ENCODE measurements at regions not wholly inside any gene's neighbourhood (a gene's known extent, or its start where the extent isn't known, plus 50 kb on each side); places are given as distances from the start of the nearest gene placed in this dataset.
A peak's percentile ranks its signal among the peaks of the same experiment; 100 is the strongest.
"Not testable (repeated sequence)": the region's sequence is repeated elsewhere in the genome, so short reads cannot be mapped to it uniquely, and the experiment has no call there.

DNA sequence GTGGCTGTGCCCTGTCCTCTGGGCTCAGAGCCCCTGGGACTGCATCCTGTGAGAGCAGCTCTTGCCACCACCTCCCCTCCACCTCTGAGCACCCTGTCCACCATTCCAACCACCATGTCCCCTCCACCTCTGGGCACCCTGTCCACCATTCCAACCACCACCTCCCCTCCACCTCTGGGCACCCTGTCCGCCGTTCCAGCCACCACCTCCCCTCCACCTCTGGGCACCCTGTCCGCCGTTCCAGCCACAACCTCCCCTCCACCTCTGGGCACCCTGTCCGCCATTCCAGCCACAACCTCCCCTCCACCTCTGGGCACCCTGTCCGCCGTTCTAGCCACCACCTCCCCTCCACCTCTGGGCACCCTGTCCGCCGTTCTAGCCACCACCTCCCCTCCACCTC is 313.7 kb upstream of the MYT1L start:
- not testable (repeated sequence) for DNase-seq (ENCODE audit: low read depth, low spot score)

DNA sequence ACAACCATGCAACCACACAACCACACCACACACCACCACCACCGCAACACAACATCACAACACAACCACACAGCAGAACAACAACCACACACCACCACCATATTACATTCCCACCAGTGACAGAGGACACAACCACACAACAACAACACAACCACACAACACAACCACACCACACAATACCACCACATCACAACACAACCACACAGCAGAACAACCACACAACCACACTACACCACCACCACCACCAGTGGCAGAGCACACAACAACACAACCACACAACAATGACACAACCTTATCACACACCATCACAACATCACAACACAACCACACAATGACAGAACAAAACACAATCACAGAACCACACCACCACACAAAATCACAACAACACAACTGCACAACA is 313.0 kb upstream of the MYT1L start:
- no peak for DNase-seq (ENCODE audit: low read depth, low spot score)

DNA sequence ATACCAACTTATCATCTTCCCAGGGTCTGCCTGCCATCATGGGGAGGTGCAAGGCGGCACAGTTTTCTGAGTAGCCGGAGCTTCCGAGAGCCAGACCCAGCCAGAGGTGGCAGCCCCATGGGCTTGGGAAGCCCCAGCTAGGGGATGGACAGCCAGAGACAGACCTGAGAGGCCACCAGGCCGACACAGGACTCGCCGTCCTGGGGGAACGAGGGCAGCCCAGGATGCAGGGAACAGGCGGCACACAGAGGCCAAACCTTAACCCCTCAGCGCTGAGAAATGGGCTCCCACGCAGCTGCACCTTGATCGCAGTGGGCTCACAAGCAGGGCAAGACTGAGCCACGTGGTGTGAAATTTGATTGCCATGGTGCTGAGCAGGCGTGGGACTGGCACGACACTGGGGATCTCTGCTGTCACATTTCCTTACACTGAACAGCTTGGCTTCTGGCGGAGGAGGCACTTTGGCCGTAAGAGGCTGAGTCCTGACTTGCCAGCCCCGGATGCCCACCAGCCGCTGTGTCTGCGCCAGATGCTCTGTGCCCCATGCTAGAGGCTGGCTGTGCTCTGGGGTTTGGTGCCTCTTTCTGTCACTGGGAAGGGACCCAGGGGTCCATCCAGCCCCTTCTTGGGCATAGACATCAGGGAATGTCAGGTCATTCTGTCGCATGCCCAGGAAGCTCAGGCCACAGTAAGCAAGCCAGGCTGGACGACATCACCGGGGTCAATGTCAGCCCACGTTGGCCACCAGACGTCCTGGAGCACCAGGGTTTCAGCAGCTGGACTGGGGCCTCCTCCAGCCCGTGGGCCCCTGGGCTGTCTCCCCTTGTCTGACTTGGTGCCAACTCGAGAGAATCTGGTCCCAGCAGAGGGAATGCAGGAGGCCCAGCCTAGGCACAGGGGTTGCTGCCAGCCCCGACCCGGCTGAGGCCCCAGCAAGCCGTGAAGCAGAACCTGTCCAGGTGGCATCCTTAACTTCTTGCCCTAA is 312.1 kb upstream of the MYT1L start:
- no peak for DNase-seq (ENCODE audit: low read depth, low spot score)

DNA sequence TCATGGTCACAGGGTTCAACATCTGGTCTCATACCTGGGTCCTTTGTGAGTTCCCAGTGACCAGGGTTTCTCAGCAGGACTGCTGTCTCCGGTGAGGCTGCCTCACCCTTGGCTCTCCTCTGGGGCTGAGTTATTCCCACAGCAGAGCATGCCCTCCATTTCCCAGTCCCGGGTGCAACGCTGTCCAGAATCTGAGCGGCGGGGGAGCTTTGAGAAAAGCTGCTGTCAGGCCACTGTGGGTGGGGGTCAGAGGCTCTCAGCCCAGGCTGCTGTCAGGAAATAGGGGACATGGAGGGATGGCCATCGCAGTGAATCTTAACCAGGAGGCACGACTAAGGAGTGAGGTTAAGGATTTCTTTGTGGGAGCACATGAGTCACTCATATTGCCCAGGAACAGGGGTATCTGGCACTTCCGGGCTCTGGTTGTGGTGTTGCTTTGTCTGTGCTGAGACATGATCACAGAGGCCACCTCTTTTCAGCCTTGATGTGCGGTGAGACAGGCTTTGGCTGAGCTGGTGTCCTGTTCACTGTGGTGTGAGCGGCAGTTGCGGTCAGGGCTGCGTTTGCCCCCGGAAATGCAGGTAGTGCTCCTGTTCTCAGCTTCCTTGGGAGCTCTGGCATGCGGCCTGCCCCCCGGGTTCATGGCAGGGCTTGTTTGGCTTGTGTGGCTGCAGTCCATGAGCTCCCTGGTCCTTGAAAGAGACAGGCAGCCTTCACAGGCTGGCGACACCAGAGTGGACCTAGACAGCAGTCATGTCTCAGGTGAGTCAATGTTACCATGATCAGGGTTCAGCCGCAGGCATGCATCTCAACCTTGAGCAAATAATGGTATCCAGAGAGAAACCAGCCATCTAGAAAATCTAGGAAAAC is 310.7 kb upstream of the MYT1L start:
- DNase-seq (ENCODE audit: low read depth, low spot score), result no peak

DNA sequence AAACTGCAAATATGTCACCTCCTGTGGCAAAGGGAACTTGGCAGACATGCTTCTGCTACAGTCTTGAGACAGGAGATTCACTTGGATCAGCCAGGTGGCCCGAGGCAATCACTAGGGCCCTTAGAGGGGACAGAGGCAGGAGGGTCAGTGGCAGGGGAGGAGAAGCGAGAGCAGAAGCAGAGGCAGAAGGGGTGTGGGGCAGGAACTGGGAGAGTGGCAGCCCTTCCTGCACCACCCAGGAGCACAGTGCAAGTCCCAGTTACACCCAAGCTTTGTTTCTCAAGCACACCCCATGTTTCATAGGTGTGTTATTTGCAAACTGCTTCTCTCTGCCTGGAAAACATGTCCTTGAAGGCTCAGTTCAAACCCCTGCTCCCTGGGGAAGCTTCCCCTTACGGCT is 309.7 kb upstream of the MYT1L start:
- DNase-seq (ENCODE audit: low read depth, low spot score), result no peak

DNA sequence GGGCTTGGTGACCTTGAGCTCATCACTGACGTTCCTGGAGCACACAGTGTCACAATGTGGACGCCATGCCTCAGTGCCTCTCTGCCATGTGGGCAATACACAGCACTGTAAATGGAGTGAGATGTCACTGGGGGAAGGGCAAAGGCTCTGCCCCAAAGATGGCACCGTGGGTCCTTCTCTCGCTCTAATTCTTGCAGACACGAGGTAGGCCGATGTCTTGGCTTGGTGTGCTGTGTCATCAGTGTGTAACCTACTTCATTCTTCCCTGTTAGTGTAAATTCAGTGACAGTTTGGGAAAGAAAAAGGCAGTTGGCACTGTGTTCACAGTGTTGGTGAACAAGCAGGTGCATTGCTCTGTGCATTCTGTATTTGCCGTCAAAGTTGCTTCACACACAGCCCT is 309.3 kb upstream of the MYT1L start:
- DNase-seq (ENCODE audit: low read depth, low spot score), result no peak

DNA sequence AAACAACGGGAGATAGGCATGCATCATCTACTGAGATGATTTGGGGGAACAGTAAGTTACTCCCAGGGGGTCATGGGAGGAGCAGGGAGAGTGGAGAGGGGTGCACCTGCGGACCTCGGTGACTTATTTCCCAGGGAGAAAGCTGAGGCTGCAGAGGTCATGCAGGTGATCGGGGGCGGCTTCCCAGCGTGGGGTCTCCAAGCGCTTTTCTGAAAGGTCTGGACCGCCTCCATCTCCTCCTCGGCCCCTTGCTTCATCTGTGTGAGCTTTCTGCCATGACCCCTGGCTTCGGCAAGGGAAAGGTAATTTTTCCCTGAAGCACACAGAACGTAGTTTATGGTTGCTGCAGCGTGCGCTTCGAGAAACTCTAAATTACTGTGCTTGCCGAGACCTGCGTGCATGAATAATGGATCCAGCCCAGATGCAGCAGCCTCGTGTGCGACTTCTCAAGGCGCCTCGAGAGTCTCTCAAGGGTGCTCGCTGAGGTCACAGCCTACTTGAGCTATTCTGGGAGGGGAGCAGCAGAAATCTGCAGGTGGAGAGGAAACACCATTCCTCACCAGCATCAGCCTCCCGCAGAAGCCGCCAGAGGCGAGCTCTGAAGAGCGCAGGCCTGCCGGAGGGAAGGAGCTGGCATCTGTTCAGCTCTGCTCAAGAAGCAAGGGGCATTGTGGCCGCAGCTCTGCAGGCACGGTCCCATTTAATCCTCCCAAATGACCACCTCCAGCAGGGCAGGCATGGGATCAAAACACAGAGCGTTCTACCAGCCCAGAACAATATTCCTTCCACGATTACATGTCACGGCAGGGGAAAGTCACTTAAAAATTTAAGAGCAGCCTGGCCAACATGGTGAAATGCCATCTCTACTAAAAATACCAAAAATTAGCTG is 308.4 kb upstream of the MYT1L start:
- DNase-seq (ENCODE audit: low read depth, low spot score), result no peak

DNA sequence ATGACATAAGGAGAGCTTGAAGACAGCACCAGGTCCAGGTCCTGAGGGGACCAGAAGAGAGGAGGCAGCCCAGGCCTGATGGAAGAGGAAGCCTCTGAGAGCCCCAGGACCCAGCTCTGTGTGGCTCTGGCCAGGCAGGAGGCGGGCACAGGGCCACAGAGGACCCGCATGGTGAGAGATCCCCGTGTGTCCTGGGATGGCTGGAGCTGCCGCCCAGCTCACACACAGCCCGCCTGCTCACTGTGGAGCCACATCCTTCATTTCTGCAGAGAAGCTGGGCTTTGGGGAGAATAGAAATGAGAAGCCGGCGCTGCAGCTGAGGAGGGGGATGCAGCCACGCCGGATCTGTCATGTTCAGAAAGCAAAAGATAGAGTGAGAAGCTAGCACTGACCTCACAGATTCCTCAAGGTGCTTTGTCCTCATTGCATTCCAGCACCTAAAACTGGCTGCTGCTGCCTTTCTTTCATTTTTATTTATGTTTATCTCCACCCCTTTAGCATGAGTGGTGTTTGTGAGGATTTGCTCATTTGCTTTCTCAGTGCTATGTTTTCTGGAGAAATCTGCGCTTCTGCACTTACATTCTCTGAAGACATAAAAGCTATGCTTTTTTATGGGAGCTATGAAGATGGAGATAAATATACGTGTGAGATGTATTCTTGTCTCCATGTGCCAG is 307.6 kb upstream of the MYT1L start:
- DNase-seq (ENCODE audit: low read depth, low spot score), result no peak

DNA sequence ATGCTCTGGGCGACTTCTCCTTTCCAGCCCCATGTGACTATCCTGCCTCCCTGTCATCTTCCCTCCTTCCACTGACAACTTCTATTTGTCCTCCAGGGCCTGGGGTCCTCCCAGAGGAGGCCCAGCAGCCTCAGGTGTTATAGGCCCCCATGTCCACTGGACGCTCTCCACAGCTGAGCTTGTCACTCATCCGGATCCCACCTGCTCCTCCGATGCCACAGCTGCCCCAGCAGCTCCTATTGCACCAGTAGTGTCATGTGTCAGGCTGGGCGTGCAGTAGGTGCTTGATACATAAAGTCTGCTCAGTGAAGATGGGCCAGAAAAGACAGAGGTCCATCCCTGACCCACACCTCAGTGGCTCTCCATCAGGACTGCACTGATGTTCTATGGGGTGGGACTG is 305.7 kb upstream of the MYT1L start:
- DNase-seq (ENCODE audit: low read depth, low spot score), result no peak

DNA sequence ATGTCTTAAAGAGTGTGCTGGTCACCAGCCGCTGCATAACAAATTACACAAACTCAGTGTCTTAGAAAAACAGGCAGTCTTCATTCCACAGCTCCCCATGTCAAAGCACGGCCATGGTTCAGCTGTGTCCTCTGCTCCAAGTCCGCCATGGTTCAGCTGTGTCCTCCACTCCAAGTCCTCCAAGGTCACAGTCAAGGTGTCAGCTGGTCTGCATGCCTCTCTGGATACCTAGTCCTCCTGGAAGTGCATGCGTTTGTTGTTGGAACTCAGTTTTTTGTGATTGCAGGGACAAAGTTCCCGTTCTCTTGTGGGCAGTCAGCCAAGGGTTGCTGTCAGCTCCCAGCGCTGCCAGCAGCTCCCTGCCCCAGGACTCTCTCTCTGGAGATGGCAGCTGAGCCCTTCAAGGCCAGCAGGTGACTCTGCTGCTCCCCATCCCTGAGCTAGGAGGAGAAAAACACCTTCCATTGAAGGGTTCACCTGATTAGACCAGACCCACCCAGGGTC is 304.0 kb upstream of the MYT1L start:
- DNase-seq (ENCODE audit: low read depth, low spot score), result no peak

DNA sequence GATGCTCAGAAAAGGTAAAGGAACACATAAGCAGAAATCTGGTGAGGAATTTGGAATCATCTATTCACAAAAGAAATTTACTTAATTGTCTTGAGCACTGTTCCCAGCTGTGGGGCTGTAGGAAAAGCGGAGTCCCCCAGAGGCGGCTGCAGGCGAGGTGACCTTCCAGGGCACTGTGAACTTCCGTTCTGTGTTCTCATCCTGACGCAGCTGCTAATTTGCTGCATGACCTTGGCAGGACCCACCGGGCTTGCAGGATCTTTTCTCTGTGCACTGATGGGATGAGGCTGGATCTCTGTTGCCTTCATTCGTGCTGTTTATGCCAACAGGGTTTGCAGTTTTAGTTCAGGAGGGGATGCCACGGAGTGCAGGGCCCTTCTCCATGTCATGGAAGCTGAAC is 301.9 kb upstream of the MYT1L start:
- DNase-seq (ENCODE audit: low read depth, low spot score), result no peak

DNA sequence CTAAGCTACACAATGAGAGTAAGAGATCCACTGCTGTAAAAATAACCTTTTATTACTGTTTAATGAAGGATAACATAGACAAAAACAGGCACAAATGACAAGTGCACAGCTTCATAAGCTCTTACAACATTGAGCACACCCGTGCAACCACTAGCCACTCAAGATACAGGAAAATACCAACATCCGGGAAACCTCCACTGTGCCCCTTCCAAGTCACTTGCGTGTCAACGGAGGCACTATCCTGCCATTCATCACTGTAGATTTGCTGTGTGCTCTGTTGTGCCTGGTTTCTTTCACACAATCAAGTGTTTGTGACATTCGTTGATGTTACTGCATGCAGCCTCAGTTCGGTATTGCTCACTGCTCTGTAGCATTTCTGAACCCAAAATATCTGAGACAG is 292.9 kb upstream of the MYT1L start:
- no peak for DNase-seq (ENCODE audit: low read depth, low spot score)

DNA sequence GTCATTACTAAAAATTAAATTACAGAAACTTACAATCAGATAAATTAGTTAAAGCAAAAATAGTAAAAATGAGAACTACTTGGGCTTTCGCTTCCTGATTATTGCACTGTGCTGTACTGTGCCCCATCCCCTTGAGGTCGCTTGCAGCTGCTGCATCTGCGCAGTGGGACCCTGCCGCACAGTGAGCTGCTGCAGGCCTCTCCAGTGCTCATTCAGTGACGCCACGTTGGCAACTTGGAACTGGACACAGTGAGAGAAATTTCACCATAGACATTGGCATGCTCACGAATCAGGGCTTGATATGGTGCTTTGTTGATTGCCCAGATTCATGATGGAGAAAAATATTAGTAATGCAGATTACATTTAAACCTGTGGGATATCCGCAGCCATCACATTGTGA is 290.8 kb upstream of the MYT1L start:
- no peak for DNase-seq (ENCODE audit: low read depth, low spot score)

DNA sequence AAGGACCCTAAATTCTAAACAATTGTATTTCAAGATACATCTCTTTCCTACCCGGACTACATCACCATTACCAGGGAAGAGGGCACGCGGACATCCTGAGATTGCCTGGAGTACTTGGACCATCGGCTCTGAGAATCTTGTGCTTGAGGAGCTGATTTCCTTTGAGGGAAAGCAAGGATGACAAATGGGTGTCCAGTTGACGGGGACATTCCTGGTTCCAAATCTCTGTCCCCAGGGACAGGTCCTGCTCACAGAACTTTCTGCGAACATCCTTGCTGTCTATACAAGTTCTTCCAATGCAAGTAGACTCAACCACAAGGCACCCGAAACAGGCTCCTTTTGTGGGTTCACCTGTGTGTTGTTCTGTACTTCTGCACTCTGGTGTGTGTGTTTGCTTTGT is 289.5 kb upstream of the MYT1L start:
- DNase-seq (ENCODE audit: low read depth, low spot score), result no peak

DNA sequence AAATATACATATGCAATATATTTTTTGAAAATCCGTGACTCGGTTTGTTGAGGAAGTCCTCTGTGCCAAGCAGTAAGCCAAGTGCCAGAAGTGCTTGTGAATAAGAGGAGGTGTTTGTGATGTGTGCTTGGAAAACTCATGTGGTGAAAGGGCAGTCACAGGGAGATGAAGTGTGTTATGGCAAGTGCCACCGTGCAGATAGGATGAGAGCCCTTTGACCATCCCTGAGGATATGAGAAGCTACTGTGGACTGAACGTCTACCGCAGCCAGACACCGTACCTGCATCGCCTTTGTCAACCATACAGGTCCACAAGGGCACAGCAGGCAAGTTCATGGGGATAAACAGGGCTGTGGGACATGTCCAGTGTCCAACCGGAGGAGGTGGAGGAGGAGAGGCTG is 288.9 kb upstream of the MYT1L start:
- no peak for DNase-seq (ENCODE audit: low read depth, low spot score)

DNA sequence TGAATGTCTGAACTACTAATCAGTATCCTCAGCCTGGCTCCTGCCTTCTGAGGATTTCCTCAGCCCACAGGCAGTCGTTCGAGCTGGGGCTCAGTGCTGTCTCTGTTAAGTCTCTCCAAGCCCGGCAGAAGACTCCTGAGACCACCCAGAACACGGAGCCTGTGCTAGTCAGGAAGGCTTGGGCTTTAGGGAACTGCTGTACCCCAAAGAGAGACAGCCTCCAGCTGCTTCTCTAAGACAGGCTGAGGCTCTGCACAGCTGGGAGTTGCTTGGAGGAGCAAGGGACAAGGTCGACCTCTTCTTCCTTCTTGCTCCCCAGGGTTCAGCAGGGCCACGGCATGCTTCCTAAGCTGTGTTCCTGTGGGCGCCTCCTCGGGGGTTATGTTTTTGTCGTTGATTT is 283.4 kb upstream of the MYT1L start:
- no peak for DNase-seq (ENCODE audit: low read depth, low spot score)

DNA sequence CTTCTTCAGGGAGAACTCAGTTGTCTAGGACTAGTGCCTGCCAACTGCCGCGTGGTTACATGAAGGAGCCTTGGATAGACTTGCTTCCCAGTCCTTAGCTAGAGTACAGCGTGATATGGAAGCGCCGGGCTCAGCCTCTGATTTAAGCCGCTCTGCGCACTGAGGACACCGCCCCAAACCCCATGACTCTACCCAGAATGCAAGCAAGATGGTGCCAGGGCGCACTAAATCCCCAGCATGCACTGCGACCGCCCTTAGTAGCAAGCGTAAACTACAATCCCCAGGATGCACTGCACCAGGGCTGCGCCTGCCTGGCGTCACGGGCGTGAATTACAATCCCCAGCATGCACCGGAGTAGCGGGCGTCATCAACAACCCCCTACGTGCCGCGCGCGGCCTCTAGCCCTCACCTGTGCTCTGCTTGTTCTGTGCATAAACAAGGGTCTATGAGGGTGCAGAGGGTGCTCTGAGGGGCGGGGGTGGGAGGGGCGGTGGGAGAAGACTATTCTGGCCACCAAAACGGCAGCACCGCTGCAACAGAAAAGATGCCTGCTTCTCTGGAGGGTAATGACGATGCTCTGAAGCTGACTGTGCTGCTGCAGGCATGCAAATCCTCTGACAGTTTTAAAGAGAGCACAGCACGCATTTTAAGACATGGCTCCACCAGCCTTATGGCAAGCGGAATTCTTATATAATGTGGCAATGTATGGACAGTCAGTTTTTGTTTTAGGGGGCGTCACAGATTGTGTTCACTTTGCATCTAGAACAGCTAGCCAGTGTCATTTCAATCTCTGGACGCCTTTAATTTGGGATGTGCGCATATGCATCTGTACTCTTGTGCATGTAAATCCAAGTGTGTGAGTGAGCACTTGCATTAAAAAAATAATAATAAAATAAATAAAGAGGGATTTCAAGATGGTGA is 282.5 kb upstream of the MYT1L start:
- DNase-seq (ENCODE audit: low read depth, low spot score), result peak; percentile 97

DNA sequence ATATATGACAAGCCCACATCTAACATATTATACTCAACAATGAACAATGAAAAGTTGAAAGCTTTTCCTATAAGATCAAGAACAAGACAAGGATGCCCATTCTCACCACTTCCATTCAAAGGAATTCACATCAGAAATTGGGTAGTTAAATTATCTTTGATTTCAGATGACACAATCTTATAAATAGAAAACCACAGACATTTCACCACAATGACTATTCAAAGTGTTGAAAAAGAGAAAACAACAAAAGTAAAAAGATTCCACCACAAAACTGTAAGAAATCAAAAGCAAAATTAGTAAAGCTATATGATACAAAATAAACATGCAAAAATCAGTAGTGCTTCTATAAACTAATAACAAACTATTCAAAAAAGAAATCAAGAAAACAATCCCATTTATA is 279.7 kb upstream of the MYT1L start:
- DNase-seq (ENCODE audit: low read depth, low spot score), result no peak

DNA sequence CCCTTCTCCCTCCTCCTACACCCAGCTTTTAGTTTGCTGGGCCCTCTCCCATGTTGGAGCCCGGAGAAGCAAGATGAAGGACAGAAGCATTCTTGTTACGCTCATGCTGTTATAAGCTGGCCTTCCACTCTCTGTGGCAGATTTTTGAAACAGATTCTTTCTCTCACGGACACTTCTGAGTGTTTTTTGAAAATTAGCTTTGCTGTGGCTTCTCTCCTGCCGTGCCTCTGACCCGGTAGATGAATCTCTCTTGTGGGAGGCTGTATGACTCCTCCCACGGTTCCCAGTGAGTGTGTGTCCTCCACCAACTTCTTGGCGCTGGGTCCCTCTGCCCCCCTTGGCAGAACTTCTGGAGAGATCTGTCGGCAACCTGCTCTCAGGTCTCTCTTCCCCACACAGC is 269.3 kb upstream of the MYT1L start:
- DNase-seq (ENCODE audit: low read depth, low spot score), result no peak

DNA sequence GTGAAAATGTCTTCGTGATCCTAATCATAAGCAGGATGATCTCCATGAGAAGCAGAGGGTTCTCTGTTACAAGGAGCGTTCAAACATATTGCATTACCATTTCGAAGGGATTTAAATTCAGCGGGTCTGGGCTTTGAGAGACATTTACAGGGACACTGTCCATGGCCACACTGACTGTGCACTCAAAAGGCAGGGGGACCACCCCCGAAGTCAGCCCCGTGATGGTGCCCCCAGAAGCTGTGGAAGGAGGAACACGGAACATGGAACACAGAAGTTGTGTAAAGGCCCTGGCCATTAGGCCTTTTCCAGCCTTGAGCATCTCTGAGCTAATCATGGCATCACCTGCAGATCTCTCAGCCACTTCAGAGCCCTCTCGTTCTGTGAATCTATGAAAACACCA is 268.4 kb upstream of the MYT1L start:
- DNase-seq (ENCODE audit: low read depth, low spot score), result no peak
